ENCODE measurements at regions not wholly inside any gene's neighbourhood (a gene's known extent, or its start where the extent isn't known, plus 50 kb on each side); places are given as distances from the start of the nearest gene placed in this dataset.

GRCh38 chr22:46040471-46041465, 63.8 kb upstream of the WNT7B start:
- peaks cover 0 to 3% (median under 1%) of the 10 kb centered on the region in 4 experiments for H3K36me3 ChIP-seq (ENCODE audit: control insufficient read depth in 4 of 4, insufficient read depth in 4 of 4, low read length in 3 of 4)
- 87% methylated on average over 16 of the region's 20 CpGs for WGBS (ENCODE audit: insufficient coverage)
- DNase-seq = no peak
- H3K4me1 ChIP-seq (ENCODE audit: control extremely low read depth in 1 of 4, control insufficient read depth in 4 of 4, insufficient read depth in 4 of 4, low read length in 3 of 4) = peaks cover 0 to 73% (median 36%) of the 10 kb centered on the region in 4 experiments
- ChIA-PET POLR2A (interaction anchor here (0.8 to 1.5 kb wide), 2 partner anchors 27 to 30 kb away, joined by 3 to 5 read pairs; no protein-coding TSS in a partner anchor), CTCF (interaction anchor here (0.7 to 3.3 kb wide), 5 partner anchors 29 to 75 kb away, joined by 3 to 19 read pairs (median 4); no protein-coding TSS in a partner anchor)
- H3K9me3 ChIP-seq (ENCODE audit: control extremely low read depth in 1 of 5, control insufficient read depth in 4 of 5, insufficient read depth in 2 of 5, low read depth in 1 of 5, low read length in 4 of 5) = no peaks in the 10 kb centered on the region
- H3K27me3 ChIP-seq (replicated peaks in 2 of 5; ENCODE audit: control insufficient read depth in 4 of 5, insufficient read depth in 5 of 5, low read length in 4 of 5) = peaks cover 0 to 9% (median 0%) of the 10 kb centered on the region in 5 experiments
- no peak overlapping the region for H3K4me3 ChIP-seq (ENCODE audit: control insufficient read depth in 1 of 7, extremely low read depth in 1 of 7, insufficient read depth in 4 of 7, low read depth in 2 of 7, low read length in 6 of 7)
- no peak overlapping the region for H3K27ac ChIP-seq (ENCODE audit: insufficient read depth in 1 of 2, low read depth in 1 of 2, low read length in 2 of 2, poor library complexity in 1 of 2, severe bottlenecking in 2 of 2)

- DNase-seq = no peak
- Histone ChIP-seq H3K36me3 (ENCODE audit: control insufficient read depth in 4 of 4, insufficient read depth in 4 of 4, low read length in 3 of 4) (peaks cover 0 to 3% (median under 1%) of the 10 kb centered on the region in 4 experiments), H3K27me3 (replicated peaks in 2 of 5; ENCODE audit: control insufficient read depth in 4 of 5, insufficient read depth in 5 of 5, low read length in 4 of 5) (peaks cover 0 to 13% (median 0%) of the 10 kb centered on the region in 5 experiments), H3K4me1 (ENCODE audit: control extremely low read depth in 1 of 4, control insufficient read depth in 4 of 4, insufficient read depth in 4 of 4, low read length in 3 of 4) (peaks cover 0 to 76% (median 33%) of the 10 kb centered on the region in 4 experiments), H3K27ac (ENCODE audit: insufficient read depth in 1 of 2, low read depth in 1 of 2, low read length in 2 of 2, poor library complexity in 1 of 2, severe bottlenecking in 2 of 2) (no peak overlapping the region), H3K4me3 (ENCODE audit: control insufficient read depth in 1 of 7, extremely low read depth in 1 of 7, insufficient read depth in 4 of 7, low read depth in 2 of 7, low read length in 6 of 7) (no peak overlapping the region), H3K9me3 (ENCODE audit: control extremely low read depth in 1 of 5, control insufficient read depth in 4 of 5, insufficient read depth in 2 of 5, low read depth in 1 of 5, low read length in 4 of 5) (no peaks in the 10 kb centered on the region)
- 93% methylated on average over 7 of the region's 9 CpGs for WGBS (ENCODE audit: insufficient coverage)
- ChIA-PET POLR2A (interaction anchor here (1.5 kb wide), 1 partner anchor 29 kb away, joined by 5 read pairs; no protein-coding TSS in a partner anchor), CTCF (interaction anchor here (1.3 to 3.3 kb wide), 4 partner anchors 30 to 74 kb away, joined by 3 to 19 read pairs (median 8); no protein-coding TSS in a partner anchor)
These were observed 64.7 kb upstream of the WNT7B start for GRCh38 chr22:46041642-46042041.

GRCh38 chr22:46042786-46043185, 65.8 kb upstream of the WNT7B start:
- Histone ChIP-seq H3K36me3 (ENCODE audit: control insufficient read depth in 4 of 4, insufficient read depth in 4 of 4, low read length in 3 of 4) (peaks cover 0 to 3% (median under 1%) of the 10 kb centered on the region in 4 experiments), H3K27ac (ENCODE audit: insufficient read depth in 1 of 2, low read depth in 1 of 2, low read length in 2 of 2, poor library complexity in 1 of 2, severe bottlenecking in 2 of 2) (no peak overlapping the region), H3K4me3 (ENCODE audit: control insufficient read depth in 1 of 7, extremely low read depth in 1 of 7, insufficient read depth in 4 of 7, low read depth in 2 of 7, low read length in 6 of 7) (no peak overlapping the region), H3K4me1 (ENCODE audit: control extremely low read depth in 1 of 4, control insufficient read depth in 4 of 4, insufficient read depth in 4 of 4, low read length in 3 of 4) (peaks cover 0 to 78% (median 31%) of the 10 kb centered on the region in 4 experiments), H3K9me3 (ENCODE audit: control extremely low read depth in 1 of 5, control insufficient read depth in 4 of 5, insufficient read depth in 2 of 5, low read depth in 1 of 5, low read length in 4 of 5) (no peaks in the 10 kb centered on the region), H3K27me3 (replicated peaks in 2 of 5; ENCODE audit: control insufficient read depth in 4 of 5, insufficient read depth in 5 of 5, low read length in 4 of 5) (peaks cover 0 to 15% (median 0%) of the 10 kb centered on the region in 5 experiments)
- ChIA-PET CTCF (interaction anchor here (0.8 to 3.3 kb wide), 6 partner anchors 9 to 48 kb away, joined by 3 to 19 read pairs (median 6); no protein-coding TSS in a partner anchor), POLR2A (interaction anchor here (0.7 kb wide), 1 partner anchor 27 kb away, joined by 3 read pairs; no protein-coding TSS in a partner anchor)
- 99% methylated on average over 10 of the region's 11 CpGs for WGBS (ENCODE audit: insufficient coverage)
- DNase-seq = no peak

GRCh38 chr22:46043339-46043738, 66.4 kb upstream of the WNT7B start:
- Histone ChIP-seq H3K4me3 (ENCODE audit: control insufficient read depth in 1 of 7, extremely low read depth in 1 of 7, insufficient read depth in 4 of 7, low read depth in 2 of 7, low read length in 6 of 7) (peak overlapping the region in 4 of 7 experiments; percentile 1 to 83 (median 70)), H3K36me3 (ENCODE audit: control insufficient read depth in 4 of 4, insufficient read depth in 4 of 4, low read length in 3 of 4) (peaks cover 0 to 3% (median under 1%) of the 10 kb centered on the region in 4 experiments), H3K27me3 (replicated peaks in 2 of 5; ENCODE audit: control insufficient read depth in 4 of 5, insufficient read depth in 5 of 5, low read length in 4 of 5) (peaks cover 0 to 15% (median 0%) of the 10 kb centered on the region in 5 experiments), H3K27ac (ENCODE audit: insufficient read depth in 1 of 2, low read depth in 1 of 2, low read length in 2 of 2, poor library complexity in 1 of 2, severe bottlenecking in 2 of 2) (peak overlapping the region; percentile 68 to 76), H3K9me3 (ENCODE audit: control extremely low read depth in 1 of 5, control insufficient read depth in 4 of 5, insufficient read depth in 2 of 5, low read depth in 1 of 5, low read length in 4 of 5) (no peaks in the 10 kb centered on the region), H3K4me1 (ENCODE audit: control extremely low read depth in 1 of 4, control insufficient read depth in 4 of 4, insufficient read depth in 4 of 4, low read length in 3 of 4) (peaks cover 0 to 81% (median 32%) of the 10 kb centered on the region in 4 experiments)
- DNase-seq = no peak
- ChIA-PET POLR2A (interaction anchor here (0.7 to 1.4 kb wide), 3 partner anchors 26 to 42 kb away, joined by 3 to 10 read pairs (median 3); no protein-coding TSS in a partner anchor), CTCF (interaction anchor here (1.0 to 3.3 kb wide), 6 partner anchors 8 to 48 kb away, joined by 3 to 19 read pairs (median 6); no protein-coding TSS in a partner anchor)
- WGBS (ENCODE audit: insufficient coverage) = 91% methylated on average over 7 of the region's 7 CpGs

GRCh38 chr22:46043816-46044620, 67.1 kb upstream of the WNT7B start:
- peak in 2 of 3 donors; percentile 43 to 52 for DNase-seq
- ChIA-PET CTCF (interaction anchor here (0.6 to 3.2 kb wide), 5 partner anchors 12 to 49 kb away, joined by 3 to 11 read pairs (median 4); no protein-coding TSS in a partner anchor), POLR2A (interaction anchor here (0.7 to 1.4 kb wide), 3 partner anchors 10 to 43 kb away, joined by 3 to 10 read pairs (median 5); no protein-coding TSS in a partner anchor)
- H3K27ac ChIP-seq (ENCODE audit: insufficient read depth in 1 of 2, low read depth in 1 of 2, low read length in 2 of 2, poor library complexity in 1 of 2, severe bottlenecking in 2 of 2) = peak overlapping the region; percentile 68 to 76
- peaks cover 0 to 15% (median 0%) of the 10 kb centered on the region in 5 experiments for H3K27me3 ChIP-seq (replicated peaks in 2 of 5; ENCODE audit: control insufficient read depth in 4 of 5, insufficient read depth in 5 of 5, low read length in 4 of 5)
- peaks cover 0 to 78% (median 29%) of the 10 kb centered on the region in 4 experiments for H3K4me1 ChIP-seq (ENCODE audit: control extremely low read depth in 1 of 4, control insufficient read depth in 4 of 4, insufficient read depth in 4 of 4, low read length in 3 of 4)
- 28% methylated on average over 20 of the region's 28 CpGs for WGBS (ENCODE audit: insufficient coverage)
- no peaks in the 10 kb centered on the region for H3K9me3 ChIP-seq (ENCODE audit: control extremely low read depth in 1 of 5, control insufficient read depth in 4 of 5, insufficient read depth in 2 of 5, low read depth in 1 of 5, low read length in 4 of 5)
- H3K4me3 ChIP-seq (ENCODE audit: control insufficient read depth in 1 of 7, extremely low read depth in 1 of 7, insufficient read depth in 4 of 7, low read depth in 2 of 7, low read length in 6 of 7) = peak overlapping the region; percentile 35 to 83 (median 63)
- H3K36me3 ChIP-seq (ENCODE audit: control insufficient read depth in 4 of 4, insufficient read depth in 4 of 4, low read length in 3 of 4) = peaks cover 0 to 3% (median under 1%) of the 10 kb centered on the region in 4 experiments

All from common myeloid progenitor, CD34-positive (primary cell).